OCI-LY1 (cell line): ENCODE measurements at regions not wholly inside any gene's neighbourhood (a gene's known extent, or its start where the extent isn't known, plus 50 kb on each side); places are given as distances from the start of the nearest gene placed in this dataset.

ENCODE experiments used
- H2AFZ ChIP-seq: fragments of 200-600 bp; sonication (generic), shearing (Covaris generic); 2 replicates; pipeline ENCODE4 v1.6.0; 2014; ENCODE audit warnings: antibody characterized with exemption, mild to moderate bottlenecking, low read length
- H3F3A ChIP-seq: fragments of 200-600 bp; sonication (generic), shearing (Covaris generic); 2 replicates; pipeline ENCODE4 v1.6.0; 2014; ENCODE audit warnings: mild to moderate bottlenecking, antibody characterized with exemption, low read length, moderate library complexity; ENCODE audit not compliant: insufficient read depth
- H3K27ac ChIP-seq: fragments of 200-600 bp; sonication (generic); 2 replicates; pipeline ENCODE4 v1.5.1; 2014; ENCODE audit warnings: low read length, mixed run types, mild to moderate bottlenecking, low read depth; ENCODE audit not compliant: poor library complexity, severe bottlenecking
- H3K27me3 ChIP-seq: fragments of 200-600 bp; sonication (generic); 2 replicates; pipeline ENCODE4 v1.6.0; 2014; ENCODE audit warnings: antibody characterized with exemption, mild to moderate bottlenecking, low read length, moderate library complexity; ENCODE audit not compliant: insufficient read depth
- H3K36me3 ChIP-seq: fragments of 200-600 bp; sonication (generic); 2 replicates; pipeline ENCODE4 v1.6.1; 2014; ENCODE audit warnings: mild to moderate bottlenecking, antibody characterized with exemption, low read length, moderate library complexity, mixed read lengths; ENCODE audit not compliant: insufficient read depth
- H3K4me1 ChIP-seq: fragments of 200-600 bp; sonication (generic); 2 replicates; pipeline ENCODE4 v1.5.1; 2014; ENCODE audit warnings: mild to moderate bottlenecking, low read length, moderate library complexity; ENCODE audit not compliant: insufficient read depth, severe bottlenecking
- H3K4me2 ChIP-seq: fragments of 200-600 bp; sonication (generic), shearing (Covaris generic); 2 replicates; pipeline ENCODE4 v1.6.1; 2014; ENCODE audit warnings: low read length
- H3K4me3 ChIP-seq: fragments of 200-600 bp; sonication (generic); 2 replicates; pipeline ENCODE4 v1.5.1; 2014; ENCODE audit warnings: low read length, low read depth, mild to moderate bottlenecking, mixed read lengths; ENCODE audit not compliant: poor library complexity, severe bottlenecking
- H3K79me2 ChIP-seq: fragments of 200-600 bp; shearing (Covaris generic); 2 replicates; pipeline ENCODE4 v1.6.1; 2016; ENCODE audit warnings: mixed run types, low read length, mixed read lengths; ENCODE audit not compliant: insufficient read depth
- H3K9ac ChIP-seq: fragments of 200-600 bp; sonication (generic), shearing (Covaris generic); 2 replicates; pipeline ENCODE4 v1.6.1; 2014; ENCODE audit warnings: mild to moderate bottlenecking, low read length, mixed read lengths
- H3K9me2 ChIP-seq: fragments of 200-600 bp; sonication (generic), shearing (Covaris generic); 2 replicates; pipeline ENCODE4 v1.6.1; 2014; ENCODE audit warnings: low read depth, mild to moderate bottlenecking, low read length, mixed read lengths
- H3K9me3 ChIP-seq: fragments of 200-600 bp; shearing (Covaris generic); 2 replicates; pipeline ENCODE4 v1.6.1; 2014; ENCODE audit warnings: low read length, mixed read lengths
- H4K20me1 ChIP-seq: fragments of 200-600 bp; sonication (generic), shearing (Covaris generic); 2 replicates; pipeline ENCODE4 v1.6.0; 2016; ENCODE audit warnings: mild to moderate bottlenecking, low read length; ENCODE audit not compliant: insufficient read depth
- CTCF ChIP-seq: fragments of 200-600 bp; sonication (generic), shearing (Covaris generic); IDR thresholded peaks from 2 replicates; pipeline ENCODE4 v1.5.1; 2017; ENCODE audit warnings: mild to moderate bottlenecking, antibody characterized with exemption, low read length, moderate library complexity, mixed read lengths
- EZH2 ChIP-seq: fragments of 200-600 bp; sonication (generic), shearing (Covaris generic); IDR thresholded peaks from 2 replicates; pipeline ENCODE4 v1.8.0; 2017; ENCODE audit warnings: borderline replicate concordance, mixed run types, mild to moderate bottlenecking, antibody characterized with exemption, low read length, moderate library complexity, mixed read lengths

GRCh38 chr5:90285581-90285980 lies 124.0 kb downstream of the CETN3 start:
- Histone ChIP-seq H3K79me2 (no peaks in the 10 kb centered on the region), H3K36me3 (no peaks in the 10 kb centered on the region), H3K27ac (no peak overlapping the region), H3K9ac (no peak overlapping the region), H3K4me2 (no peak overlapping the region), H3K4me1 (no peaks in the 10 kb centered on the region), H4K20me1 (no peaks in the 10 kb centered on the region), H3K9me2 (no peaks in the 10 kb centered on the region), H3K9me3 (no peaks in the 10 kb centered on the region), H3K27me3 (no peaks in the 10 kb centered on the region), H2AFZ (no peak overlapping the region), H3F3A (no peaks in the 10 kb centered on the region), H3K4me3 (no peak overlapping the region)
- TF ChIP-seq CTCF, result no peak
- TF ChIP-seq EZH2, result no peak

- no peak overlapping the region for H3K27ac ChIP-seq
- H3F3A ChIP-seq, result no peaks in the 10 kb centered on the region
- H3K9me2 ChIP-seq, result no peaks in the 10 kb centered on the region
- no peak overlapping the region for H3K4me2 ChIP-seq
- TF ChIP-seq CTCF (no peak), EZH2 (no peak)
- H3K36me3 ChIP-seq, result no peaks in the 10 kb centered on the region
- H3K4me3 ChIP-seq, result no peak overlapping the region
- H4K20me1 ChIP-seq, result no peaks in the 10 kb centered on the region
- no peaks in the 10 kb centered on the region for H3K79me2 ChIP-seq
- H3K9me3 ChIP-seq, result no peaks in the 10 kb centered on the region
- H3K27me3 ChIP-seq, result no peaks in the 10 kb centered on the region
- H3K9ac ChIP-seq, result no peak overlapping the region
- H2AFZ ChIP-seq, result no peak overlapping the region
- H3K4me1 ChIP-seq, result no peaks in the 10 kb centered on the region
Observed at GRCh38 chr5:90284375-90284774, 125.2 kb downstream of the CETN3 start.

- no peaks in the 10 kb centered on the region for H3K4me1 ChIP-seq
- no peak overlapping the region for H3K4me3 ChIP-seq
- no peak overlapping the region for H2AFZ ChIP-seq
- no peaks in the 10 kb centered on the region for H3F3A ChIP-seq
- H3K9ac ChIP-seq, result no peak overlapping the region
- H3K9me3 ChIP-seq, result no peaks in the 10 kb centered on the region
- no peak overlapping the region for H3K27ac ChIP-seq
- H3K79me2 ChIP-seq, result no peaks in the 10 kb centered on the region
- no peaks in the 10 kb centered on the region for H3K27me3 ChIP-seq
- H3K9me2 ChIP-seq, result no peaks in the 10 kb centered on the region
- no peak overlapping the region for H3K4me2 ChIP-seq
- TF ChIP-seq CTCF (no peak), EZH2 (no peak)
- H3K36me3 ChIP-seq, result no peaks in the 10 kb centered on the region
- no peaks in the 10 kb centered on the region for H4K20me1 ChIP-seq
Observed at GRCh38 chr5:90279091-90279490, 130.5 kb downstream of the CETN3 start.
